MG63 (cell line): ENCODE measurements at regions not wholly inside any gene's neighbourhood (a gene's known extent, or its start where the extent isn't known, plus 50 kb on each side); places are given as distances from the start of the nearest gene placed in this dataset.

ENCODE experiments used
- DNase-seq: peaks from one replicate; pipeline ENCODE4 v3.0.0-alpha.2; 2020
- H3K27me3 ChIP-seq: fragments of 250-450 bp; sonication (Bioruptor Pico); 2 replicates; pipeline ENCODE4 v1.5.1; 2020; ENCODE audit warnings: mild to moderate bottlenecking, moderate library complexity
- H3K36me3 ChIP-seq: fragments of 250-450 bp; sonication (Bioruptor Pico); 2 replicates; pipeline ENCODE4 v1.5.1; 2020; ENCODE audit warnings: mild to moderate bottlenecking, moderate library complexity
- H3K4me3 ChIP-seq: fragments of 250-450 bp; sonication (Bioruptor Pico); 2 replicates; pipeline ENCODE4 v1.5.1; 2020; ENCODE audit warnings: mild to moderate bottlenecking, moderate library complexity
- H3K9me3 ChIP-seq: fragments of 250-450 bp; sonication (Bioruptor Pico); 2 replicates; pipeline ENCODE4 v1.5.1; 2020; ENCODE audit warnings: mild to moderate bottlenecking, moderate library complexity

DNA sequence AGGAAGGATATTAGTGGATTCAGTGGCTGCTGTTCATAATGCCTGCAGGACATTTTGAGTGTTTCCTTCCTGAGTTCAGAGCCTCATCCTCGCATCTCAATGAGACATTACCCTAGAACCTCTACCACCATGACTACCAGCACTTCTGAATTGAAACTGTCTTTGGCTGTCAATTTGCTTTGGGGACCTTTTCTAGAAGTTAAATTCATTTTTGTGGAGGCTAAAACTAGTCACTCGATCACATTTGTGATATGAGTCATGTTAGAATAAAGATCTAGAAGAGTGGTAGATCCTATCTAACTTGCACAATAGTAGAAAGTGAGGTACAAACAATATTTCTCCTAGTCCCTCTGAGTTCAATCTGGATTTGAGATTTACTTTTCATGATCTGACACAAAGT lies 124.9 kb downstream of the KCNRG start:
- Histone ChIP-seq H3K36me3 (no peaks in the 10 kb centered on the region), H3K9me3 (no peaks in the 10 kb centered on the region), H3K27me3 (no peaks in the 10 kb centered on the region), H3K4me3 (no peak overlapping the region)
- no peak for DNase-seq

DNA sequence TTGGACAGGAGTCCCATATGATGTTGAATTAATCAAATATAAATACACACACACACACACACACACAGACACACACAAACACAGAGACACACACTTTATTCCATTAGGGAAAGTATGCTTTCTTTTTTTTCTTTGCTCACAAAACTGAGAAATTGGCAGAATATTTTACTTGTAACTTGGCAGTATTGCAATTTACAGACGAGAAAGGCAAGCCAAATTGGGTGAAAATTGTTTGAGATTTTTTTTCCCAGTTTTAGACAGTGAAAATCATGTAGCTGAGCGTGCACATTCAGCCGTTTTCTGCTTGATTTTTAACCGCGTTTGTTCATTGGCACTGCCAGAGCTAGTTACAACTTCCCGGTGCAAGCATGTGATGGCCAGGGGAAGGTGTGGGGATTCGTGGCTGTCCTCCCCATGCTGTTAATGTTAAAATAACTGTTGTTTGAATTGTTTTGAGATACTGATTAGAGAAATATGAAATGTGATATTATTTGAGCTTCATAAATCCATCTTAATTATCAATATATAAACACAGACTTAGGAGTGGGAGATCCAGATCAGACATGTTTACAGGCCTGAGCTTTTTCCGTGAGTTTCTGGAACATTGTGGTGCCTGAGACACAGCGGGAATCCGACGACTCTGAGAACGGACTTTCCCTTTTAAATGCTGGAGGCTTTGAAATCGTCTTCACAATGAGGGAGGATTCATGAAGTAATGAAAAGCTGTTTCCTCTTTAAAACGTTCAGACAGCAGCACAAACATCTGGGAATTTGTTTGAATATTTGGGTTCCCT lies 125.5 kb downstream of the KCNRG start:
- Histone ChIP-seq H3K27me3 (no peaks in the 10 kb centered on the region), H3K36me3 (no peaks in the 10 kb centered on the region), H3K4me3 (no peak overlapping the region), H3K9me3 (no peaks in the 10 kb centered on the region)
- peak; percentile 24 for DNase-seq

DNA sequence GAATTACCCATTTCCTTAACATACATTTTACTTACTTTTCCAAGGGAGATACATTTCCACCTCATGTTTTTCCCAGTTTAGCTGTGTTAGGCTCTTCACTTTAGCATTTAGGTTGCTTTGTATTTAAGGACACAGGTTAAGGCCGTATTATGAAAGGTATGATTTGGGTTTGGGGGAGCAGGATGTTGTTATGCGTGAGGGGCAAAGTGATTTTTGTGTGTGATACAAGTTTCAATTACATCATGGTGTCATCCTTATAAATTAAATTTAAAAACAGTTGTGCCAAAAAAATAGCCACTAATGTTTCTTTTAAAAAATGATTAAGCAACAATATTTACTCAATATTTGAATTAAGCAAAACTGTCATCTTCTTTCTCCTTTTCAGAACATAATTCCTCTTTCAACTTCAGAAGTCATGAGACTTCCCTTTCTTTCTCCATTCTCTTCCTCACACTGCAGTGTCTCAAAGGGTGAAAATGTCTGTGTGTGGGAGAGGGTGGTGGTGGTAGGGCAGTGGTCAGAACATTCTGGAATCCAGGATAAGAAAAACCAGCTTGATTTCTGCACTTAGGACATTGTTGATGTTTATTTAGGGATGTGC lies 126.2 kb downstream of the KCNRG start:
- DNase-seq: no peak
- H3K4me3 ChIP-seq: no peak overlapping the region
- no peaks in the 10 kb centered on the region for H3K9me3 ChIP-seq
- no peaks in the 10 kb centered on the region for H3K27me3 ChIP-seq
- no peaks in the 10 kb centered on the region for H3K36me3 ChIP-seq

DNA sequence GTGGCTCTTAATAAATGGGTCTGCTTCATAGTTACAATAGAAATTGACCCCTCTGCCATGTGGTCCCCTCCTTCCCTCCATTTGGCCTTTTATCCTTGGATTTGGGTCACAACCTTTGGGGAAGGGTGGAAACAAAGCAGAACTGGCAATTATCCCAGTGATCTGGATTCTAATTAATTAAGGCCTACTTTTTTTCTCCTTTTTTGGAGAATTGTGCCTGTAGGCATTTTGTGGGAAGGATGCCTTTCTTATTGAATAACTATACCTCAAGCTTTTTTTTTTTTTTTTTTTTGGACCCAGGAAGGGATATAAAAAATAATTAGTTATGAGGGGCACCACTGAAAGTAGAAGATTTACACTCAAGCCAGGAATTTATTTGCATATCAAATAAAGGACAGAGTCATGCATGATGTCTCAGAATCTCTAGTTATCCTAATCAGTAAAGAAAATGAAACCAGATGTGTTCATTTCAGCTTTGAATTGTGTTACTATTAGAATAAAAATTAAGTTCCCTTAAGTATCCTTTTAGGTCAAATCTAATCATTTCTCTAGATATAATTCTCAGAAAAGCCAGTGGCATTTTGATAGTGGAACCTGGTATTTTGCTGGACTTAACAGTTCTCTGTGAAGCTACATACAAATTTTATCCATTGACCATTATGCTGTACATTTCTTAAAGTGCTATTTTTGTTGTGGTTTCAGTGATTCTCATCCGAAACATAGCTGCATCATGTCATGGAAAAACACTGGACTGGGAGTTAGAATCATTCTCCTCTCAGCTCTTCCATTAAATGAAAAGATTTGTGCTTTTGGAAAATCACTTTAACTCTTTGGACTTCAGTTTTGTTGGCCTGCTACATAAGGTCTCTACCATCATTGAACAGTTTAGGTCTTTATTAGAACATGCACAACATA lies 129.3 kb downstream of the KCNRG start:
- Histone ChIP-seq H3K27me3 (no peaks in the 10 kb centered on the region), H3K36me3 (no peaks in the 10 kb centered on the region), H3K9me3 (no peaks in the 10 kb centered on the region), H3K4me3 (no peak overlapping the region)
- no peak for DNase-seq

DNA sequence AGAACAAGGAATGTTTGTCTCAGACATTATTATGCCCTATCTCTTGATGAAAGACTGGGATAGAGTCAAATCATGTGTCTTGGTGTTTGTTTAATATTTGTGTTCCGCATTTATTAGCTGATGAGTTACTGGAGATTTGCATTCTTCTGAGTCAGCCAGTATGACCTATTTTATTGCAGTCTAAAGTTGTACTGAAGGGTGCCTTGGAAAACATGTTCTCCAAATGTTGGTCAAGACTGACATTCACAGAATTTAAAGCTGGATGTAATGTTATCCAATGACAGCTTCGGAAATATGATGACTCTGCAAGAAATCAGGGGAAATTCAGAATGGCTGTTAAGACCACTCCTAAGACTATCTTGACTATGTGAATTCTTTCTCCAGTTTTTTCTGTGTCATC lies 134.0 kb downstream of the KCNRG start:
- Histone ChIP-seq H3K36me3 (no peaks in the 10 kb centered on the region), H3K27me3 (no peaks in the 10 kb centered on the region), H3K4me3 (no peak overlapping the region), H3K9me3 (no peaks in the 10 kb centered on the region)
- DNase-seq: no peak

DNA sequence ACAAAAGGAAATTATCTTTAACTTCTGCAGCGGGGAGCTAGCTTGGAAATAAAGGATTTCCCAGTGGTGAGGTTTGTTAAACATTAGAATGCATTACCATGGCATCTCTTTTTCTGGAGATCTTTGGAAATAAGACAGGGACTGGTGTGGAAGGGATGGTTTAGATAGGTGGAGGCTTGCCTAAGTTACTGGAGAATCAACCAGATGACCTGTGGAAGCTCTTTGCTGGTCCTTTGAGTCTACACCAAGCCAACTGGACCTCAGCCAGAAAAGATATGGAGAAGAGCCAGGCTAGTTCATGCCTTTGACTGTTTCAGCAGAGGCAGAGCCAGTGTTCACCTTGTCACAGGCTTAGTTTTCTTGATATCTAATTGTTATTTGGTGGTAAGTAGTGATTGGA lies 134.7 kb downstream of the KCNRG start:
- no peaks in the 10 kb centered on the region for H3K9me3 ChIP-seq
- peak; percentile 6 for DNase-seq
- H3K27me3 ChIP-seq: no peaks in the 10 kb centered on the region
- H3K4me3 ChIP-seq: no peak overlapping the region
- no peaks in the 10 kb centered on the region for H3K36me3 ChIP-seq

DNA sequence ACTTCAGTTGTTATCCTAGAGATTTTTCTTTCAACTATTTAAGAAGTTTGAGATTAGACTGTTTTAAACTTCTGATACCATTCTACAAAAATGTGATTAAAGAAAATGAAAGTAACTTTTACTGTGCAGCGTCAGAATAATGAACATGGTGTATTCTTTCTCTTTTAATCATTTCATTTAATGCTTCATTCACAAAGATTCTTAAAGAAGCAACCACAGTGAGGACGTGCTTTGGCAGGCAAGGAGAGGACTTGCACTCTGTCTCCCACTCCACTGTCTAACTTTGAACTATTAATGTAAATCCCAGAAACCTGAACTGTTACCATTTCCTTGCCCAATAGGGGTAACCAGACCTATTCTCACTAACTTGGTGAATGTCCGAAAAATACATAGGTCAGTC lies 137.0 kb downstream of the KCNRG start:
- DNase-seq: no peak
- Histone ChIP-seq H3K36me3 (no peaks in the 10 kb centered on the region), H3K9me3 (no peaks in the 10 kb centered on the region), H3K4me3 (peak overlapping the region; percentile 33), H3K27me3 (no peaks in the 10 kb centered on the region)

DNA sequence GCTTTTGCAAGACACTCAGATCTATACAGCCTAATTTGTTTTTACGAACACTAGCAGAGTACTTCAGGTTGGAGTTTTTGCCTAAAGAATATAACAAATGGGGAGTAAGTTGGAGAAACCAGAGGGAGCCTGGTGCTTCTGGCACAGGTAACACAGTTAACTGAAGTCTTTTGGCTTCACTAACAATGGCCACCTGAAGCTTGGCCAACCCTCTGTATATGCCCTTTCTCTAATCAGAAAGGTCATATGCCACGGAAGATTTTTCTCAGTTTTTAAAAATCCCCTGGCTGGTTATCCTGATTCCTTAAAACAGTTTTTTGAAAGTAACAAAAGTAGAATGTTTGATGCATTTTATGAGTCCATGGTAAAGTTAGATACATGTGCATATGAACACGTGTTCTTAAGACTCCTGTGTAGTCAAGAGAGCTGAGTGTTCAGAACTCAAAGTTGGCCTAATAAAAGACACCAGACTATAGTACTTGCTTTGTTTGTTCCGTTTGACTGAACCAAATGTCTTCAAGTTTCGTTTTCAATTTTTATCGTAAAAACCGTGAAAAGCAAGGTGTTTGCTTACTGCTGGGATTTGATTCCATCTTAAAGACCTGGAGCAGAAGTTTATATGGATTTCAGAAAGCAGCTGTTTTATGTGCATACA lies 137.5 kb downstream of the KCNRG start:
- H3K4me3 ChIP-seq: peak overlapping the region; percentile 33
- no peaks in the 10 kb centered on the region for H3K9me3 ChIP-seq
- H3K27me3 ChIP-seq: no peaks in the 10 kb centered on the region
- no peak for DNase-seq
- H3K36me3 ChIP-seq: no peaks in the 10 kb centered on the region

DNA sequence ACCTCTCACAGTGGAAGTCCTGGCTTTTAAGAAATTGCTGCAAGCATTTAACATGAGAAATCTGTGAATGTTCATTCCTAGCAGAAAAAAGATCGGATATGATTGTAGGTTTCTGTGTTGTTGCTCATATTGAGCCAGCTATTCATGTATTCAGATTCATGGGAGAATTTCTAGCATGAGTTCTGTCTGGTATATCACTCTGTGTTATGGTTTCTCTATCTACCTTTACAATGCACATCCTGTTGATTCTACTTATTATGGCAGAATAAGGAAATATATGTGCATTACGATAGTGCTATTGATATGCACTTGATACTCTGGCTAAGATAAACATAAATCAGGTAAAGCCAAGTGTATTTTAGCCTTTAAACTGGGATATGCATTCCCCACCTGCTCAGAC lies 138.2 kb downstream of the KCNRG start:
- H3K36me3 ChIP-seq: no peaks in the 10 kb centered on the region
- peak overlapping the region; percentile 33 for H3K4me3 ChIP-seq
- no peak for DNase-seq
- no peaks in the 10 kb centered on the region for H3K27me3 ChIP-seq
- H3K9me3 ChIP-seq: no peaks in the 10 kb centered on the region

DNA sequence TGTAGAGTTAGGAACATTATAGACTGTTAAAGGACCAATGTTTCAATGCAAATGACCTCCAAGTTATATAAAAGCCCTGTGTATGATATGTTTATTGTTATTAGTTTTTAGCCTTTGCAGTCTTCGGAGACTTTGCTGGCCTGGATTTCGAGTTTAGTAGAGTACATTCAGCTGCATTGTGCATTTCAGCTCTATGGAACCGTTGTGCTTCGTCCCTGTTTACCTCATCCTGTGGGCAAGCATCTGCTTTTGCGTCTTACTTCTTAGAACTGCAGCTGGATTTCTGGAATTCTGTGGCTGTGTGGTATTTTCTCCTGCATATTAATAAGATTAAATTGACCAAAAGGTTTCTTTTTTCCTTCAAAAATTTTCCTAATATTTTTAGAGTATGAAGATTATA lies 138.6 kb downstream of the KCNRG start:
- H3K9me3 ChIP-seq: no peaks in the 10 kb centered on the region
- no peaks in the 10 kb centered on the region for H3K36me3 ChIP-seq
- H3K27me3 ChIP-seq: no peaks in the 10 kb centered on the region
- DNase-seq: no peak
- no peak overlapping the region for H3K4me3 ChIP-seq

DNA sequence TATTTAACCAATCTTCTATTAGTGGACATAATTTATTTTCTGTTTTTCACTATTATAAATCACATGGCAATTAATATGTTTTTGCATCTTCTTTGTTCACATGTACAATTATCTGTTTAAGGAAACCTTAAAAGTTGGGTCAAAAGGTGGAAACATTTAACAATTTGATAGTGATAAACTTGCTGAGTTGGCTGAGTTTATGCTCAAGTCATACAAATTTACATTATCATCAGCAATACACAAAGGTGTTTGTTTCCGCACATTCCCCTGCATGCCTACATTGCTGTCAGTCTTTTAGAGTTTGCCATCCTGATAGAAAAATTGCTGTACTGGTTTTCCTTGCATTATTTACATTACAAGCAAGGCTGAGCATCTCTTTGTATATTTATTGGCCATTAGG lies 139.5 kb downstream of the KCNRG start:
- Histone ChIP-seq H3K27me3 (no peaks in the 10 kb centered on the region), H3K4me3 (no peak overlapping the region), H3K9me3 (no peaks in the 10 kb centered on the region), H3K36me3 (no peaks in the 10 kb centered on the region)
- no peak for DNase-seq

DNA sequence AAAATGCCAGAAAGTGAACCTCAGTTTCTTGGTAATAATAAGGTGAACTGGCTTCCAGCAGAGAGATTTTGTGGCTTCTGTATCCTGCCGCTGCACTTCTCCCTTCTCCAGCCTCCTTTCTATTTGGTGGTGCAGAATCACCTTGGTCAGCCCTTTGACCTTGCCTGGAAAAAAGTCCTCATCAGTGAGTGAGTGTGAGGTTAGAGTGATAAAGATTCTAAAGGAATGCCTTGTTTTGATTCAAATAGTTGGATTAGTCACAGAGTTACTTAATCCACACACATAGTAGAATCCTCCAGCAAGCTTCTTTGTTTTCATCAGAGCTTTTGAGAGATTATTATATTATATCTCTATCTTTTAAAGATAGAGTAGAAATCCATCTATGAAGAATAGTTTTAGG lies 140.9 kb downstream of the KCNRG start:
- Histone ChIP-seq H3K9me3 (no peaks in the 10 kb centered on the region), H3K36me3 (no peaks in the 10 kb centered on the region), H3K4me3 (no peak overlapping the region), H3K27me3 (no peaks in the 10 kb centered on the region)
- DNase-seq: peak; percentile 19

DNA sequence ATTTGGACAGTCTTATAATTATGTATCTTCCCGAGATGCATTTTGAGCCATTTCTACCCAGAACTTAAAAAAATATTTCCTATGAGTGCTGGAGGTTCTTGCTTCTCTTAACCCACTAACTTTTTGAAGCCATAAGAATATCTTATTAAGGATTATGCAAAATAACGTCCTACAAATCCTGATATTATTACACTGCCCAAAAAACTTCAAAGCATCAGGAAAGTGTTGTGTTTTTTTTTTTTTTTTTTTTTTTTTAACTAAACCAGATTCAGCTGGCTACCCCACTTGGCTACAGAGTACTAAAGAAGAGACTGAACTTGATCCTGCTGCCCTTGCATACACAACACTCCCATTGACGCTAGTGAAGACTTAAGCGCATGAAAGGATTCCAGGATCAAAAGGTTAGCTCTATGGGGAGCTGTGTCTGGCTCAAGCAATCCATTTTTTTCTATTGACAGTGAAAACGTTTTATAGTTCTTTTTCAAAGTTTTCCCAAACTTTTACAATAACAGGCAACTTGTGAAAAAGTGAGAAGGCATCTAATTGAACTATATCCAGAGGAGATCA lies 141.4 kb downstream of the KCNRG start:
- no peaks in the 10 kb centered on the region for H3K9me3 ChIP-seq
- no peaks in the 10 kb centered on the region for H3K36me3 ChIP-seq
- DNase-seq: no peak
- no peak overlapping the region for H3K4me3 ChIP-seq
- no peaks in the 10 kb centered on the region for H3K27me3 ChIP-seq

DNA sequence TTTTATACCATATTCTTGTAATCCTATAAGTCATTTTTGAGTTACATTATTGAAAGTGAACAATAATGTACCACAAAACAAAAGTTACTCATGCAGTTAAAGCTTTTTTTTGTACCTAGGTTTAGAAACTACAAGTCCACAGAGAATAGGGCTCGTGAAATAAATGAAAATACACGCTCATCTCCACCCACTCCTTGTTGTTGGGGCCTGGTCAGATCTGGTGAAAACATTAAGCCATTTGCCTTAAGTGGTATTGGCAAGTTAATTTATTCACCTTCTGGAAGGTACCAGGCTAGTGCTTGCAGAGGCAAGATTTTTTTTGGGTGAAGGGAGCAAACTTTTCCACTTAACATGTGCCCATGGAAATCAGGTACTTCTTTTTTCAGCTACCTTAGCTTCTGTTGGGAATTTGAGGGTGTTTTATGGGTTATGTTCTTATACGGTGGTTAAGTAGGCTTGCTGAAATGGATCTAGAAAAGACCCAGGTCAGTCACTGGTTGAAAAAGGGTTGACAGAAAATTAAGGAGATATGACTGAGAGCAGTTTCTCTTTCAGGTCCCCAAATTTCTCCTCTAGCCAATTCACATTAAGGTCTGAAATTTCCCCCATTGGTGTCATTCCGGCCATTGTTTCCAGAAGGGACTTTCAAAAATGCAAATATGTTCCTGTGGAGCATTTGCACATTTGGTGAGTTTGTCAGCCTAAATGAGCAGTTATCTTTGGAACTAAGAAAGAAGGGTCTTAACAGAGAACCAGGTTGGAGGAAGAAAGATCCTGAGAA lies 143.3 kb downstream of the KCNRG start:
- H3K27me3 ChIP-seq: no peaks in the 10 kb centered on the region
- no peaks in the 10 kb centered on the region for H3K36me3 ChIP-seq
- H3K9me3 ChIP-seq: no peaks in the 10 kb centered on the region; the same call in 1 of the 2 replicates
- no peak overlapping the region for H3K4me3 ChIP-seq
- no peak for DNase-seq

DNA sequence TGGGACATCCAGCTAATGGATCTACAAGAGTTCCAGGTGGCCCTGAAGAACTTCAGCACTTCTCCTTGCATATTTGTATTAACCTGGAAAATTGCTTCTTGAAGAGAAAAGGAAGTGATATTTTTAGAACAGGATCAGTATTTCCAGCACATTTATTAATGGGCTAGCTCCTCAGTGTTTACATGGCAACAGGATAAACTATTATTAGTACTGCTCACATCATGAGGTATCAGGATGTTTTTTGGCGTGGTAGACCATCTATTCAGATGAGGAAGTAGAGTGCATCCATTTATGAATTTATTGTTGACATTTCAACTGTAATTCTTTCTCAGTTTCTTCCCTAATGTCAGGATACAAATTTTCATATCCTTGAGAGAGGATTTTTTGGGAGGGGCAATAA lies 144.4 kb downstream of the KCNRG start:
- Histone ChIP-seq H3K27me3 (no peaks in the 10 kb centered on the region), H3K9me3 (no peaks in the 10 kb centered on the region; the same call in 1 of the 2 replicates), H3K4me3 (no peak overlapping the region), H3K36me3 (no peaks in the 10 kb centered on the region)
- DNase-seq: no peak

DNA sequence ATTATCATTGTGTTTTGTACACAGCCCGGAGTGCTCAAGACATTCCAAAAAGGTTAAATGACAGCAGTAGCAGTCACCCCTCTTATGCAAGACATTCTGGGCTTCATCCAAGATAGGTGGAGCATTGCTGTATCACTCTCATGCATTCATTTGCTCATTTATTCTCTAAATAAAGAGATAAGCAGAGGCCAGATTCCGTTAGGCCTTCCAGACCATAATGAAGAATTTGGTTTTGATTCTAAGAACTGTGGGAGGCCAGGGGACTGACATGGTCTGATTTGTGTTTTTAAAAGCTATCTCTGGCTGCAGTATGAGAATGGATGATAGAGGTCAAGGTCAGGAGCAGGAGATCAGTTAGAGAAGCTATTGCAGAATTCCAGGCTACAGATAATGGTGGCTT lies 145.8 kb downstream of the KCNRG start:
- H3K4me3 ChIP-seq: no peak overlapping the region
- H3K27me3 ChIP-seq: no peaks in the 10 kb centered on the region
- no peaks in the 10 kb centered on the region; the same call in 1 of the 2 replicates for H3K9me3 ChIP-seq
- H3K36me3 ChIP-seq: no peaks in the 10 kb centered on the region
- DNase-seq: no peak
